Mammary epithelial cell (primary cell): ENCODE measurements at regions not wholly inside any gene's neighbourhood (a gene's known extent, or its start where the extent isn't known, plus 50 kb on each side); places are given as distances from the start of the nearest gene placed in this dataset.

Experiments used
- EZH2 ChIP-seq: IDR thresholded peaks from 2 replicates; pipeline ENCODE4 v1.6.1; 2012; ENCODE audit warnings: low read length, inconsistent platforms, borderline replicate concordance
- TF ChIP-seq, protein P1 (sequence below), 2 donors: IDR thresholded peaks in 1 of 2; conservative IDR thresholded peaks in 1 of 2; 2 replicates each; pipeline ENCODE4 v1.5.1; 2011 to 2012; ENCODE audit warnings: inconsistent platforms in 2 of 2, low read length in 2 of 2, mild to moderate bottlenecking in 2 of 2, control low read depth in 1 of 2, low read depth in 1 of 2; ENCODE audit not compliant: insufficient read depth in 1 of 2; ENCODE audit errors: extremely low read depth in 1 of 2

DNA sequence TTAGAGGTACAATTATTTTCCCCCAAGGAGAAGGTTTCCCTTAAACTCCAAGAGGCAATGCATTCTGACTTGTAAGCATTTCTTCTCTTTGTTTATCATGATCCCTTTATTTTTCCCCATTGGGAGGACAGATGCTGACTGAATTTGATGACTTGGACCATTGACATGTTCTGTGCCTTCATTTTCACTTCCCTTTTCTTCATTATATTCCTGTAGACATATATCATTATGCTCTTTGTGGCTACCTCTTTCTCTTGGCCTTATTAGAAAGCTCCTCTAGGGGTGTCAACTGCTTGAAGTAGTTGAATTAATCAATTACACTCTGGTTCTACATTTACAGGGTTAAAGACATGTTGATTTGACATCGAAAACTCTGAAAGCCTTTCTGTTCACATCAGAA is 330.0 kb upstream of the DCC start:
- TF ChIP-seq, protein P1, sequence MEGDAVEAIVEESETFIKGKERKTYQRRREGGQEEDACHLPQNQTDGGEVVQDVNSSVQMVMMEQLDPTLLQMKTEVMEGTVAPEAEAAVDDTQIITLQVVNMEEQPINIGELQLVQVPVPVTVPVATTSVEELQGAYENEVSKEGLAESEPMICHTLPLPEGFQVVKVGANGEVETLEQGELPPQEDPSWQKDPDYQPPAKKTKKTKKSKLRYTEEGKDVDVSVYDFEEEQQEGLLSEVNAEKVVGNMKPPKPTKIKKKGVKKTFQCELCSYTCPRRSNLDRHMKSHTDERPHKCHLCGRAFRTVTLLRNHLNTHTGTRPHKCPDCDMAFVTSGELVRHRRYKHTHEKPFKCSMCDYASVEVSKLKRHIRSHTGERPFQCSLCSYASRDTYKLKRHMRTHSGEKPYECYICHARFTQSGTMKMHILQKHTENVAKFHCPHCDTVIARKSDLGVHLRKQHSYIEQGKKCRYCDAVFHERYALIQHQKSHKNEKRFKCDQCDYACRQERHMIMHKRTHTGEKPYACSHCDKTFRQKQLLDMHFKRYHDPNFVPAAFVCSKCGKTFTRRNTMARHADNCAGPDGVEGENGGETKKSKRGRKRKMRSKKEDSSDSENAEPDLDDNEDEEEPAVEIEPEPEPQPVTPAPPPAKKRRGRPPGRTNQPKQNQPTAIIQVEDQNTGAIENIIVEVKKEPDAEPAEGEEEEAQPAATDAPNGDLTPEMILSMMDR (conservative IDR thresholded peaks at IDR 0.05 in 1 of 2, IDR thresholded peaks at IDR 0.05 in 1 of 2; ENCODE audit: extremely low read depth in 1 of 2, insufficient read depth in 1 of 2, low read depth in 1 of 2, low read length in 2 of 2) = no peak
- TF ChIP-seq EZH2 = no peak
